ENCODE measurements at regions not wholly inside any gene's neighbourhood (a gene's known extent, or its start where the extent isn't known, plus 50 kb on each side); places are given as distances from the start of the nearest gene placed in this dataset.

DNA sequence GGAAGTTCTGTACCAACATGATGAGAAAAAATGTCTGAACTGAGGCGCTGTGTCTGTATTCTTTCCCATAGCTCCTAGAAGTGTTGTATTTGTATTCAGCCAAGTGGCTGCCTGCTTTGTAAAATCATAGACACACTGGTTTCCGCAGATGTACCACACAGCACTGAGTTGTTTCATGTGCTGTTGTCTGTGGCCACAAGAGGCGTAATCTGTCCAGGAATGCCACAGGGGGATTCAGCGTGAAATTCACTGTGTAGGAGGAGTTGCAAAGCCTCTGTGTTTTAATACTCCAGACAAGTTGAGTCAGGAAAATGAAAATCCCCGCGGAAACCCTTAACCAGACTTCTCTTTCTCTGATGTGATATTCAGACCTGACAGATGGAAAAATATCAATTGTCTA lies 462.2 kb downstream of the NSUN3 start:
- TF ChIP-seq, protein P1, sequence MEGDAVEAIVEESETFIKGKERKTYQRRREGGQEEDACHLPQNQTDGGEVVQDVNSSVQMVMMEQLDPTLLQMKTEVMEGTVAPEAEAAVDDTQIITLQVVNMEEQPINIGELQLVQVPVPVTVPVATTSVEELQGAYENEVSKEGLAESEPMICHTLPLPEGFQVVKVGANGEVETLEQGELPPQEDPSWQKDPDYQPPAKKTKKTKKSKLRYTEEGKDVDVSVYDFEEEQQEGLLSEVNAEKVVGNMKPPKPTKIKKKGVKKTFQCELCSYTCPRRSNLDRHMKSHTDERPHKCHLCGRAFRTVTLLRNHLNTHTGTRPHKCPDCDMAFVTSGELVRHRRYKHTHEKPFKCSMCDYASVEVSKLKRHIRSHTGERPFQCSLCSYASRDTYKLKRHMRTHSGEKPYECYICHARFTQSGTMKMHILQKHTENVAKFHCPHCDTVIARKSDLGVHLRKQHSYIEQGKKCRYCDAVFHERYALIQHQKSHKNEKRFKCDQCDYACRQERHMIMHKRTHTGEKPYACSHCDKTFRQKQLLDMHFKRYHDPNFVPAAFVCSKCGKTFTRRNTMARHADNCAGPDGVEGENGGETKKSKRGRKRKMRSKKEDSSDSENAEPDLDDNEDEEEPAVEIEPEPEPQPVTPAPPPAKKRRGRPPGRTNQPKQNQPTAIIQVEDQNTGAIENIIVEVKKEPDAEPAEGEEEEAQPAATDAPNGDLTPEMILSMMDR (conservative IDR thresholded peaks at IDR 0.05 in 1 of 2, IDR thresholded peaks at IDR 0.05 in 1 of 2; ENCODE audit: extremely low read depth in 1 of 2, insufficient read depth in 1 of 2, low read depth in 1 of 2, low read length in 2 of 2): peak; percentile 65 to 70
- TF ChIP-seq EZH2 (IDR thresholded peaks at IDR 0.05; ENCODE audit: borderline replicate concordance, low read length): no peak

Data from mammary epithelial cell (primary cell).